ENCODE measurements at regions not wholly inside any gene's neighbourhood (a gene's known extent, or its start where the extent isn't known, plus 50 kb on each side); places are given as distances from the start of the nearest gene placed in this dataset.
A peak's percentile ranks its signal among the peaks of the same experiment; 100 is the strongest.
"Not testable (repeated sequence)": the region's sequence is repeated elsewhere in the genome, so short reads cannot be mapped to it uniquely, and the experiment has no call there.

DNA sequence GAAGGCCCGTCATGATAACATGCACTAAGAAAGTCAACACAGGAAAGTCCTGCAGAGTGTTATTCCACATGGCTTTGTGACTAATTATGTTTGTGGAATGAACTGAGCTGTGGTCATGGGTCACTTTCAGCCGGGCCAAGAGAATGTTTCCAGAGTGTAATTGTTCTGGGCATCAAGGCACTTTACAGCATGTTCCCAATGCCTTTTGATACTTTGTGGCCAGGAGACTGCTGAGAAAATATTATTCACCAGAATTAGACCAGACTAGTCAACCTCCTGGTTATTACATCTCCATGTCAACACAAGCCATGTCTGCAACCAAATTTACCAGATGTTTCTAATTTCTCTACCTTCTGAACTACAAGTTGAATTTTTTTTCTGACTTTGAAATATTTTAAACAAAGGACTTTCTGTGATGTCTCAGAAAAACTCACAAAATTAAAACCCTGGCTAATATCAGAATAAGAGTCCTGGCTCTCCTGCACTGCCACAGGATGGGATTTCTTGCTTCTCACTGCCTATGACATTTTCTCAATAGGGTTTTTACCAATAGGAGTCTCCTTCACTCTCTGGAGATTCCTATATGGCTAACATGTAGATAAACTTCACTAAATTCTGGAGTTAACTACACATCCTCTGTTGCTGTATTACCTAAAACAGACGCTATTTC is 90.6 kb upstream of the WDR75 start:
- intact Hi-C loops (cut with micrococcal nuclease) = no loop called here
- no peak for DNase-seq
- ATAC-seq = peak; percentile 88

DNA sequence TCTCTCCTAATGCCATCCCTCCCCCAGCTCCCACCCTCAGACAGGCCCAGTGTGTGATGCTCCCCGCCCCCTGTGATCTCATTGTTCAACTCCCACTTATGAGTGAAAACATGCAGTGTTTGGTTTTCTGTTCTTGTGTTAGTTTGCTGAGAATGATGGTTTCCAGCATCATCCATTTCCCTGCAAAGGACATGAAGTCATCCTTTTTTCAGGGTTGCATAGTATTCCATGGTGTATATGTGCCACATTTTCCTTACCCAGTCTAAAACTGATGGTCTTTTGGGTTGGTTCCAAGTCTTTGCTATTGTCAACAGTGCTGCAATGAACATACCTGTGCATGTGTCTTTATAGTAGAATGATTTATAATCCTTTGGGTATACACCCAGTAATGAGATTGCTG is 89.3 kb upstream of the WDR75 start:
- DNase-seq; ATAC-seq; intact Hi-C loops (cut with micrococcal nuclease): not testable (repeated sequence)

DNA sequence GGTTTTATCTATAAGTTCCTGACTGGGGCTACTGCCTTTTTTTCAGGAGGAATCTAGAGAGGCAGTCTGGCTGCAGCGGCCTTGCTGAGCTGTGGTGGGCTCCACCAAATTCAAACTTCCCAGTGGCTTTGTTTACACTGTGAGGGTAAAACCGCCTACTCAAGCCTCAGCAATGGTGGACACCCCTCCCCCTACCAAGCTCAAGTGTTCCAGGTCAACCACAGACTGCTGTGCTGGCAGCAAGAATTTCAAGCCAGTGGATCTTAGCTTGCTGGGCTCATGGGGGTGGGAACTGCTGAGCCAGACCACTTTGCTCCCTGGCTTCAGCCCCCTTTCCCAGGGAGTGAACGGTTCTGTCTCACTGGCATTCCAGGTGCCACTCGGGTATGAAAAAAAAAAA is 83.9 kb upstream of the WDR75 start:
- intact Hi-C loops (cut with micrococcal nuclease); ATAC-seq; DNase-seq: not testable (repeated sequence)

DNA sequence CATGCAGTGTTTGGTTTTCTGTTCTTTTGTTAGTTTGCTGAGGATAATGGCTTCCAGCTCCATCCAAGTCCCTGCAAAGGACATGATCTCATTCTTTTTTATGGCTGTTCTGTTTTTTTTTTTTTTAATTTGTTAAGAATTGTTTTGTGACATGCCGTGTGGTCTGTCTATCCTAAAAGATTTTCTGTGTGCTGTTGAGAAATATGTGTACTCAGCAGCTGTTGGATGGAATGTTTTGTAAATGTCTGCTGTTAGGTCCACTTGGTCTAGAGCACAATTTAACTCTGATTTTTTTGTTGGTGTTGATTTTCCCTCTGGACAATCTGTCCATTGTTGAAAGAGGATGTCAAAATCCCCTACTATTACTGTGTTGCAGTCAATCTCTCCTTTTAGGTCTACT is 80.4 kb upstream of the WDR75 start:
- intact Hi-C loops (cut with micrococcal nuclease) = no loop called here
- DNase-seq (no peak), ATAC-seq (no peak)

DNA sequence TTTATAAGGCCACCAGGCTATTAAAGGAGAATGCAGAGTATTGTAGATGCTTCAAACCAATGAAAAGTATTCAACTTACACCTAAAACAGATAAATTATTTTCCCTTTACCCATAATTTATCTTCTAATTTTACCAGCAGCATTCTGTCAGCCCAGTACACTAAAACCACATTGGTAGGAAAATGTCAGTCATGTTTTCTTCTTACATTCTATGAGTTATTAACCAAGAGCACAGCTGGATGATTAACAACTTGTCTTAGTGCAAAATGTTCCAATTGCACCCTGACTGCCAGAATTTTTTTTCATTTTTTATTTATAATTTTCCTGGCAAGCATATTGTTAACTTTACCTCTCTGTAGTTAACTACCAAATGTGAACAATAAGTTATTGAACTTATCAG is 79.0 kb upstream of the WDR75 start:
- DNase-seq (no peak), ATAC-seq (no peak)
- intact Hi-C loops (cut with micrococcal nuclease) = no loop called here

DNA sequence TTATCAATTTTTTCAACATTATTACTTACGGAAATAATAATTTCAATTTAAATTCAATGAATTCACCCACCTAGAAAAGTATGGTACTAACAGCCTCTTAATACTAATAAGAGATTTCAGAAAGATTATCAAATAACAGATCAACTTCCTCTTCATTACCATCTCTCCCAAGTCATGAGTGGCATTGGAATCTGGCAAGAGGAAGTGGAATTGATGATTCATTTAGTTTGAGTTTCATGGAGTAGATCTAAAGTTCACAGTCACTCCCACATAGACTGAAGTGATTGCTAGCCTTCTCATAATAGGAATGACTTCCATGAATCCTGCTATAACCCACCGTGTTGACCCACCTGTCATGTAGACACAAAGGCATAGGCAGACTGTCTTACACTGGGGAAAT is 77.7 kb upstream of the WDR75 start:
- ATAC-seq = no peak
- intact Hi-C loops (cut with micrococcal nuclease) = no loop called here
- DNase-seq = no peak

DNA sequence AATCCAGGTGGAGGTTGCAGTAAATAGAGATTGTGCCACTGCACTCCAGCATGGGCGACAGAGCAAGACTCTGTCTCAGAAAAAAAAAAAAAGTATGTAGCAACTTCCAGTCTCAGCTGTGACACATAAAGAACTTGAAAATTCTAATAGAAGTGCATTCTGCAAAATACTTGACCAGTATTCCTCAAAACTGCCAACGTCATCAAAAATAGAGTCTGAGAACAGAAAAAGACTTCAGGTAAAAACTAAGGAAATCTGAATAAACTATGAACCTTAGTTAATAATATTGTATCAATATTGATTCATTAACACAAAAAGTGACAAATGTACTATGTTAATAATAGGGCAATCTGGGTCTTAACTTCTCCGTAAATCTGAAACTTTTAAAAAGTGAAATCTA is 76.7 kb upstream of the WDR75 start:
- DNase-seq = no peak
- intact Hi-C loops (cut with micrococcal nuclease) = no loop called here
- no peak for ATAC-seq

DNA sequence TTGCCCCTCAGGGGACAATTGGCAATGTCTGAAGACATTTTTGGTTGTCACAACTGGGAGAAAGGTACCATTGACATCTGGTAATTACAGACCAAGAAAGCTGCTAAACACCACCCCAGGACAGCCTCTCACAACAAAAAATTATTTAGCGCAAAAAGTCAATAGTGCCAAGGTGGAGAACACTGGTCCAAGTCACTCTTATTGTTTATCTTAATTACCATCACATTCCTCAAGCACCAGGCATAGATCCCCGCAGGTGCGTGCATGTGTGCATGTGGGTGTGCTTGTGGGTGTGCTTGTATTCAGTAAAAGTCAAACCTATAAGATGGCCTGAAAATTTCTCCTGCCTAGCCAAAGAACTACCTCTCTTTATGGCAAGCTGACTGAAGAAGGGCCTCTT is 74.9 kb upstream of the WDR75 start:
- ATAC-seq = no peak
- no peak for DNase-seq
- intact Hi-C loops (cut with micrococcal nuclease) = no loop called here

DNA sequence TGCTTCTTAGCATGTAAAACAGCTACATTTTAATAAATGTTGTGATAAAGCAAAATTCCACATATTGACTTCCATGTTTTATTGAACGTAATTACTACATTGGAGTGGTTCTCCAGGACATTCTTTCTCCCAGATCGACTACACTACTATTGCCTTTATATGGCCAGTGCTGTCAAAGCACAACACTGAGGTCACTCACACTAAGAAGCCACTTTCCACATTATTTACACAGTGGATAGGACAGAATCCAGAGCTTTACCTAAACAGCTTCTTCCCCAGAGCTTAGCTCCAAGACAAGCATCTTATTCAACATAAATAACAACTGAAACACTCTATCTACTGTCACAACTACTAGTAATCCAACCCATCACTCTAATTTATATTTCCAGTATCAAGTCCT is 73.9 kb upstream of the WDR75 start:
- DNase-seq = no peak
- intact Hi-C loops (cut with micrococcal nuclease) = no loop called here
- no peak for ATAC-seq

DNA sequence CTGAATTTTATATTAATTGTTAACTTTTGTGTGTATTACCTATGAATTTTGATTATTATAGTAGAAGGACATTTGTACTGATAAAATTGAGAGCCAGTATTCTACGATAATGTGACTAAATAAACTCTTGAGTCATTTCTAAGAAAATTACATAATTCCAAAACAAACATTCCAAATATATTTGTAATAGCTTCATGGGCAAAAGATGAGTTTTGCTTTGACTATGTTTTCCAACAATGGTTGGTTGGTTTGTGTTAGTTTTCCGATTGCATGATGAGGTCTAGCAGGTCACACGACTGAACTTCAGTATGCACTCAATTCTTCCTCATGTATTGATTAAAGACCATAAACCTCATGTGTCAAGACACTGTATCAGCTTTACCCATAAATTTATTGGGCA is 71.7 kb upstream of the WDR75 start:
- intact Hi-C loops (cut with micrococcal nuclease) = no loop called here
- DNase-seq (no peak), ATAC-seq (no peak)

DNA sequence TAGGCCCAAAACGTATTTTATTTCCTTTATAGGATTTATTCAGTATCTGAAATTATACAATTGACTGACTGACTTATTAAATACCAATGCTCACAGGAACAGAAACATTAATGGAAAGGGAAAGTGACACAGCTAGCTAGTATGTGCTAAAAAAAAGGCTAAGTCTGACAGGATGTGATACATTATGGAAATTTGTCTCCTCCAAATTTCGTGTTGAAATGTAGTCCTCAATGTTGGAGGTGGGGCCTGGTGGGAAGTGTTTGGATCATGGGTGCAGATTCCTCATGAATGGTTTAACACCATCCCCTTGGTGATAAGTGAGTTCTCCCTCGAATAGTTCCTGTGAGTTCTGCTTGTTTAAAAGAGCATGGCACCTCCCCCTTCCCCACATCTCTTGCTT is 70.6 kb upstream of the WDR75 start:
- DNase-seq (no peak), ATAC-seq (no peak)
- intact Hi-C loops (cut with micrococcal nuclease) = no loop called here

DNA sequence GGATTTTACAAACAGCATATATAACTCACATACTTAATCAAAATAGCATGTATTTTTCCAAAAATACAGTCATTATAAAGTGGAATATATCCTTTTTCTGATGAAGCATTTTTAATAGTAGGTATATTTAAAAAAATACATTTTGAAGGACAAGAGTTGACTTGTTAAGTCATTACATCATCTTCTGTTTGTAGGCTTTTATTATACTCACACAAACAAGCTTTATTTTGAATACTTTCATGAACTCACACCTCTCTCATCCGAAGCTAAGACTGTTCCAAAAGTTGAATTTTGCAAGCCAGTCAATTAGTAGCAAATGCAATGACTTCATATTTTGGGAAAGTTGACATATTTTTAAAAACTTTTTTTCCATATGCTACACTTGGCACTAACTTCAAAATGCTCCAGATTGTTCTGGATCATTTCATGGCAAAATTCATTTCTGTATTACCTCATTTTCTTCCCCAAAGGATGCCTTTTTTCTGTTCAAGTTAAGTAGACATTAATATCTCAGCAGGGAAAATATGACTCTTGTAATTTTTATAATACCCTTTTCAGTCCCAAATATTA is 68.5 kb upstream of the WDR75 start:
- intact Hi-C loops (cut with micrococcal nuclease) = no loop called here
- ATAC-seq (no peak), DNase-seq (no peak)

DNA sequence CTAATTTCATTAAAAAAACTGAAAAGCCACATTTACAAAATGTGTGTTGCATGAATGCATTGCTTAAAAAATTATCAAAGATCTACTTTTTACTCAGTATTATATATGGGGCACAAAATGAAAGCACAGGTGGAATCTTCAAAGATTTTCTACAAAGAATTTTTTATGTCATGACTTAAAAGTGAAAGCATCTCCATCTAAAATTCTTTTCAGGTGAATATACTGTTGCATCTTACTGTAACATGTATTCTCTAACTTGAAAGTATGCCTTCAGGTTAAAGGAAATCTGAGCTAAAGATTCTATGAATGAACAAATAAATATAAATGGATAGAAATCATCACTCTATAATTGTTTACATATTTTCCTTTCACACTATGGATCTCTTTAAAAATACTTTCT is 66.8 kb upstream of the WDR75 start:
- ATAC-seq (no peak), DNase-seq (no peak)
- intact Hi-C loops (cut with micrococcal nuclease) = no loop called here

DNA sequence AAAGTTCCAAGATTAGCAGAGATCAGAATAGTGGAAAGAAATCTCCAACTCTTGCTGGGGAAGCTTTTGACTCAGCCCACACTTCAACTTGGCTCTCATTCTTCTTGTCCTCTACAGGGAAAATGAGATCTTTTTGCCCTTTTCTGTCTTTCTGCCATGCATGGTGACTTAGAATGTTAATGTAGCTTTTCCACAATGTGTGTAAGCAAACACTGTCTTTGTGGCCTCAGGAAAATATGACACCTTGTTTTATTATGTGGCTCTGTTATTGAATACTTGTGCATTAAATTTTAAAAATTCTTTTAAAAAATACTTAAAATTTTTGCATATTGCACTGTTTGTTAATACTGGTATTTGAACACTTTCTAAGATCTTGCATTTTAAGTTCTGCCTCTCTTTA is 65.4 kb upstream of the WDR75 start:
- DNase-seq = no peak
- intact Hi-C loops (cut with micrococcal nuclease) = no loop called here
- no peak for ATAC-seq

DNA sequence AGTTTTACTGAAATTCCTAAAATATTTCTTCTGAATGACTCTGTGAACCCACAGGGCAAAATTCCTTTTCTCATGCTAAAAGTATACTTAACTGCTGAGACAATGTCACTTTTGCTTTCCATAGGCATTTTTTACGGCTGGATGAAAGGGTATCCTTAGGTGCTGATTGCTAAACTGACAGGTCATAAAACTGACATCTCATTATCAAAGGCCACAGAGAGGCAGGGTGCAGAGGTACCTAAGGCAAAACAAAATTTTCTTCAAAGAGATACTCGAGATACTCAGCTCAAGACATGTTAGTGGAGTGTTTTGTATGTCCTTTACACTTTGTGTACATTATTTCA is 62.0 kb upstream of the WDR75 start:
- ATAC-seq = no peak
- no peak for DNase-seq
- intact Hi-C loops (cut with micrococcal nuclease) = no loop called here

DNA sequence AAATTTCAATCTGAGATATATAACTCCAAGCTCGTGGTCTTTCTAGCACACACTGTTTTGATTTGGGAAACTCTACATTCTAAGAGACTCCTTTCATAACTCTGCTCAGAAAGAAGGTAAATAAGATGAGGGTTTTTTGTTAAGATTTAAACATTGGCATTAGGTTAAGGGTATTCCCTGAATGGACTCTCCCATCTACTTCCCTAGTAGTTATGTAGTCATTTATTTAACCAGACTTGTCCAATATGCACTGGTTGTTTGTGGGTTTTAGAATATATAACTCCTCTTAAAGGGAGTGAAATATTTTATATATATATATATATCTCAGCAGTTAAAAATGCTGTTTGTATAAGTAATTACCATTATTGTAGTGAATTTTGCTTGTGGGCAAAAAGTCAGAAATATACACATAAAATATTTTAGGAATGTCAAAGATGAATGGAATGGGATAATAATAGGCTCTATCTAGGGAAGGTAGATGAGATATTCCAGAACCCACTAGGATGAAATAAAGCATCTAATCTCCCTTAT is 61.5 kb upstream of the WDR75 start:
- ATAC-seq = no peak
- intact Hi-C loops (cut with micrococcal nuclease) = no loop called here
- no peak for DNase-seq

DNA sequence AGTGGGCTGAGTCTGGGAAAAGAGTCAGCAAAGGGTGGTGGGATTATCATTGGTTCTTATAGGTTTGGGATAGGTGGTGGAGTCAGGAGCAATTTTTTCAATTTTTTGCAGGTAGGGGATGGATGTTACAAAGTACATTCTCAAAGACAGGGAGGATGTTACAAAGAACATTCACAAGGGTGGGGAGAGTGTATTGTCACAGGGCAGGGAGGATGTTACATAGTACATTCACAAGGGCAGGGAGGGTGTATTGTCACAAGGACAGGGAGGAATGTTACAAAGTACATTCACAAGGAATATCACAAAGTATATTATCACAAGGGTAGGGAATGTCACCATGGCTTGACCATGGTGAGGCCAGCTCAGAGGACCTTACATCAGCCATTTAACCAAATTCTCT is 58.6 kb upstream of the WDR75 start:
- ATAC-seq = no peak
- intact Hi-C loops (cut with micrococcal nuclease) = no loop called here

DNA sequence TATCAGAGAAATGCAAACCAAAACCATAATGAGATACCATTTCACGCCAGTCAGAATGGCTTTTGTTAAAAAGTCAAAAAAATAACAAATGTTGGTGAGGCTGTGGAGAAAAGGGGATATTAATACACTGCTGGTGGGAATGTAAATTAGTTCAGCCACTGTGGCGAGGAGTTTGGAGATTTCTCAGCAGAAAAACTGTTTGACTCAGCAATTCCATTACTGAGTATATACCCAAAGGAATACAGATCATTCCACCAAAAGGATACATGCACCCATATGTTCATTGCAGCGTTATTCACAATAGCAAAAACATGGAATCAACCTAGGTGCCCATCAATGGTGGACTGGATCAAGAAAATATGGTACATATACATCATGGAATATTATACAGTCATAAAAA is 54.5 kb upstream of the WDR75 start:
- no peak for ATAC-seq
- intact Hi-C loops (cut with micrococcal nuclease) = no loop called here

More for the DNA sequence above, 58.6 kb upstream of the WDR75 start:
- DNase-seq = no peak

DNA sequence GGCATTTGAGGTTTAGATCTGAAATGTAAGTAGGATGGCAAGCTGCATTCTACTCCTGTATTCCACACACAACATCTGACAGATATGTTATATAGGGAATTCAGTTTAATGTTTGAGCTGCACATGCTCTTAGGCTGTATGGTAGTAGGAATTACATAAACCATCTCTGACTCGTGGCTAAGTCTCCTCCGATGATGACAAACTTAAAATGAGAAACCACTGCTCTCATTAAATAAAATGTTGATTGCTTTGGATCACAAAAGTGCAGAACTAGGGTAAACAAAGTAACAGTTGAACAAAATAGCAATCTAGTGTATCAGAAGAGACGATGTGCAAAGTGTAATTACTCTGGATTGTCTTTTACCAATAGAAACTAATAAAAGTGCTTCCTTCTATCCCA is 50.1 kb upstream of the WDR75 start:
- intact Hi-C loops (cut with micrococcal nuclease) = no loop called here
- no peak for DNase-seq
- no peak for ATAC-seq

More for the DNA sequence above, 54.5 kb upstream of the WDR75 start:
- no peak for DNase-seq

All from left ventricle myocardium superior (tissue), 1 donor.